ENCODE measurements at regions not wholly inside any gene's neighbourhood (a gene's known extent, or its start where the extent isn't known, plus 50 kb on each side); places are given as distances from the start of the nearest gene placed in this dataset.
A peak's percentile ranks its signal among the peaks of the same experiment; 100 is the strongest.

- dilution Hi-C loops (cut with MboI; ENCODE audit: extremely low pct_ligation_motif_present, low sequenced_read_pairs), result no loop called here
- H3K27ac ChIP-seq (ENCODE audit: control insufficient read depth, insufficient read depth, low read length), result peak overlapping the region; percentile 15
- TF ChIP-seq CTCF (optimal IDR thresholded peaks at IDR 0.05 in 1 of 3, IDR thresholded peaks at IDR 0.05 in 1 of 3, conservative IDR thresholded peaks at IDR 0.05 in 1 of 3; ENCODE audit: extremely low read depth in 1 of 3, insufficient read depth in 2 of 3, low read length in 3 of 3) (no peak), EZH2 (IDR thresholded peaks at IDR 0.05; ENCODE audit: low read length) (no peak)
- H3K4me1 ChIP-seq (ENCODE audit: control insufficient read depth, extremely low read depth, insufficient read depth, low read length), result peaks cover 9% of the 10 kb centered on the region
- FAIRE-seq (peak; percentile 80), DNase-seq (ENCODE audit: low read depth, low spot score) (peak; percentile 55)
- no peak overlapping the region for H3K4me2 ChIP-seq (ENCODE audit: control insufficient read depth, extremely low read depth, insufficient read depth, low read depth, low read length)
- no peaks in the 10 kb centered on the region for H3K36me3 ChIP-seq (ENCODE audit: control insufficient read depth in 2 of 2, extremely low read depth in 1 of 2, insufficient read depth in 2 of 2, low read length in 2 of 2)
- H4K20me1 ChIP-seq (ENCODE audit: control insufficient read depth, extremely low read depth, insufficient read depth, low read length), result no peaks in the 10 kb centered on the region
- no peaks in the 10 kb centered on the region for H3K79me2 ChIP-seq (ENCODE audit: control insufficient read depth, insufficient read depth, low read length)
- no peaks in the 10 kb centered on the region for H3K27me3 ChIP-seq (ENCODE audit: control insufficient read depth, extremely low read depth, insufficient read depth, low read length)
- no peak overlapping the region for H2AFZ ChIP-seq (ENCODE audit: control insufficient read depth, low read length)
- H3K9me1 ChIP-seq (ENCODE audit: control insufficient read depth, extremely low read depth, insufficient read depth, low read length), result no peaks in the 10 kb centered on the region
- H3K4me3 ChIP-seq (ENCODE audit: control insufficient read depth in 2 of 3, extremely low read depth in 1 of 3, insufficient read depth in 2 of 3, low read depth in 1 of 3, low read length in 3 of 3), result no peak overlapping the region
- H3K9ac ChIP-seq (ENCODE audit: control insufficient read depth, extremely low read depth, insufficient read depth, low read length), result no peak overlapping the region
- H3K9me3 ChIP-seq (ENCODE audit: control insufficient read depth, low read depth, low read length), result no peaks in the 10 kb centered on the region
Observed at GRCh38 chr3:153614563-153614962, 452.5 kb downstream of the RAP2B start.

- Histone ChIP-seq H3K4me1 (ENCODE audit: control insufficient read depth, extremely low read depth, insufficient read depth, low read length) (peaks cover 9% of the 10 kb centered on the region), H2AFZ (ENCODE audit: control insufficient read depth, low read length) (no peak overlapping the region), H3K27me3 (ENCODE audit: control insufficient read depth, extremely low read depth, insufficient read depth, low read length) (no peaks in the 10 kb centered on the region), H3K9ac (ENCODE audit: control insufficient read depth, extremely low read depth, insufficient read depth, low read length) (no peak overlapping the region), H3K36me3 (ENCODE audit: control insufficient read depth in 2 of 2, extremely low read depth in 1 of 2, insufficient read depth in 2 of 2, low read length in 2 of 2) (no peaks in the 10 kb centered on the region), H4K20me1 (ENCODE audit: control insufficient read depth, extremely low read depth, insufficient read depth, low read length) (no peaks in the 10 kb centered on the region), H3K4me3 (ENCODE audit: control insufficient read depth in 2 of 3, extremely low read depth in 1 of 3, insufficient read depth in 2 of 3, low read depth in 1 of 3, low read length in 3 of 3) (no peak overlapping the region), H3K9me1 (ENCODE audit: control insufficient read depth, extremely low read depth, insufficient read depth, low read length) (no peaks in the 10 kb centered on the region), H3K27ac (ENCODE audit: control insufficient read depth, insufficient read depth, low read length) (no peak overlapping the region), H3K9me3 (ENCODE audit: control insufficient read depth, low read depth, low read length) (no peaks in the 10 kb centered on the region), H3K4me2 (ENCODE audit: control insufficient read depth, extremely low read depth, insufficient read depth, low read depth, low read length) (no peak overlapping the region), H3K79me2 (ENCODE audit: control insufficient read depth, insufficient read depth, low read length) (no peaks in the 10 kb centered on the region)
- TF ChIP-seq EZH2 (IDR thresholded peaks at IDR 0.05; ENCODE audit: low read length) (no peak), CTCF (optimal IDR thresholded peaks at IDR 0.05 in 1 of 3, IDR thresholded peaks at IDR 0.05 in 1 of 3, conservative IDR thresholded peaks at IDR 0.05 in 1 of 3; ENCODE audit: extremely low read depth in 1 of 3, insufficient read depth in 2 of 3, low read length in 3 of 3) (no peak)
- dilution Hi-C loops (cut with MboI; ENCODE audit: extremely low pct_ligation_motif_present, low sequenced_read_pairs), result no loop called here
- no peak for FAIRE-seq
- DNase-seq (ENCODE audit: low read depth, low spot score), result no peak
Observed at GRCh38 chr3:153615863-153616262, 453.8 kb downstream of the RAP2B start.
